ENCODE measurements at regions not wholly inside any gene's neighbourhood (a gene's known extent, or its start where the extent isn't known, plus 50 kb on each side); places are given as distances from the start of the nearest gene placed in this dataset.

DNA sequence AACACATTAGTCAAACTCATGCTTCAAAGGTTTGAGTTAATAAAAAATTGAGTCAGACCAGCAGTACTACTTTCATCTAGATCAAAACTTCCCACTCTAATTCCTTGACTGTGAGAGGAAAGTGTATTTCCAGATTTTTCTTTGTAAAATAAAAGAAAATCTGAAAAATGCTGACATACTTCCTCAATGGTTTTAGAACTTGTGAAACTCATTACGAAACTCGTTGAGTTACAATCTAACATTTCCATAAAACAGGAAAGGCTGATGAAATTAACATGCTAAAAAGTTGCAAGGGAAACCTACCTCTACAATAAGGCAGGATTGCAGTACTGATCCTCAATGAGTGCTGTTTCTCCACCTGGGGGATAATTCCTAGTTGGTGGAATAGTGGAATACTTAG is 217.8 kb upstream of the HCCS start:
- DNase-seq (no peak), ATAC-seq (no peak)
- H3K9me3 Mint-ChIP-seq = no peaks in the 10 kb centered on the region
- H3K4me3 Mint-ChIP-seq = no peak overlapping the region
- H3K27me3 Mint-ChIP-seq = no peaks in the 10 kb centered on the region
- H3K27ac Mint-ChIP-seq = no peak overlapping the region
- H3K4me1 Mint-ChIP-seq = no peaks in the 10 kb centered on the region

DNA sequence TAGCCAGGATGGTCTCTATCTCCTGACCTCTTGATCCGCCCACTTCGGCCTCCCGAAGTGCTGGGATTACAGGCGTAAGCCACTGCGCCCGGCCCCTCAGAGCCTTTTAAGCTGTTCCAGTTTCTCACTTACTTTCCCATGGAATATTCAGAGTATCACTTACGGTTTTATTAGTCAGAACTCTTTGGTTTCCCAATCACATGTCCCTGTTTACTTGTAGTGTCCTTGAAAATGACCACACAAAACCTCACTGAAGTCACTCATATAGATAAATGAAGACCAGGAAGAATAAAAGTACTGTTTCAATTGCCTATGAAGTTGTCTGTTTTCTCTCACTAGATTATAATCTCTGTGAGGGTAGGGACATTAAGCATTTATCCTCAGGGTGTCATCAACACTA is 217.2 kb upstream of the HCCS start:
- Mint-ChIP-seq H3K4me1 (no peaks in the 10 kb centered on the region), H3K9me3 (no peaks in the 10 kb centered on the region), H3K27me3 (no peaks in the 10 kb centered on the region), H3K4me3 (no peak overlapping the region), H3K27ac (no peak overlapping the region)
- no peak for ATAC-seq
- no peak for DNase-seq

DNA sequence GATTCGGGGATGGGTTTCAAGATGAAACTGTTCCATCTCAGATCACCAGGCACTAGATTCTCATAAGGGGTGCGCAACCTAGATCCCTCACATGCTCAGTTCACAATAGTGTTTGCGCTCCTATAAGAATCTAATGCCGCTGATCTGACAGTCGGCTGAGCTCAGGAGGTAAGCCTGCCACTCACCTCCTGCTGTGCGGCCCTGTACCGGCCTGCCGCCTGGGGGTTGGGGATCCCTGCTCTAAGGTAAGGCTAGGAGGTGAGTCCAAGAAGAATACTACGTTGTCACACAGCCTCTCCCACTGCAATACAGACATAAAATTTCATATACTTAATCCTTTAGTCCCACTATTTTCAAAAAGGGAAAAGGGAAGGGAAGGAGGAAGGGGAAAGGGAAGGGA is 213.4 kb upstream of the HCCS start:
- no peak overlapping the region for H3K4me3 Mint-ChIP-seq
- no peak overlapping the region for H3K27ac Mint-ChIP-seq
- DNase-seq = no peak
- H3K4me1 Mint-ChIP-seq = no peaks in the 10 kb centered on the region
- no peaks in the 10 kb centered on the region for H3K9me3 Mint-ChIP-seq
- H3K27me3 Mint-ChIP-seq = no peaks in the 10 kb centered on the region
- no peak for ATAC-seq

DNA sequence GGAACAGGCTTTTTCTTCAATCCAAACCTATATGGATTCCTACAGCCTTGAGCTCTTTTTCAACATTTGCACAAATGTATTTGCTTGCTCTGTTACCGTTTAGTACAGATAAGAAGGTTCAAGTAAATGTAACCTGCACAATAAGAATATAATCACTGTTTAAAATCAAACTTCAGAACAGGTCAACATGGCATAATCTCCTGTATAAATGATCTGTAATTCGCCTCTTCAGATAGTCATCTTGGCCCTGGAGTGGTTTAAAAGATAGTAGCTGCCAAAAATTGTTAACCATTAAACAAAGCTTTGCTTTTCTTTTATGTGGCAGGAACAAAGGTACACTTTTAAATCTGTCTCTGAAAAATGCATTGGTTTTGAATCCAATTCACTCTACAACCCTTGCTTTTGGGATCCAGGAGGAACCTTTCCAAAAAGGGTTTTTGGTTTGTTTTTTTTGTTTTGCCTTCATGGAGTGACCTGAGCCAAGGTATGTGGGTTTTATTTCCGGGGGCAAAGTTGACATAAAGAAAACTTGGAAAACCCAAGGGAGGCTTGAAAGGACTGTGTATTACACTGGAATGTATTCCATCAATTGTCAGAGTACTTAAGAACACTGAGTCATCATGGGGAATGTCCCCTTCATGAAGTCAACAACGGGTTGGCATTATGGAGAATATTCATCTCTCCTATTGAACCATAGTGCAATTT is 210.4 kb upstream of the HCCS start:
- Mint-ChIP-seq H3K9me3 (peaks cover 0 to 8% of the 10 kb centered on the region in 2 donors), H3K4me1 (no peaks in the 10 kb centered on the region), H3K27me3 (no peaks in the 10 kb centered on the region), H3K4me3 (no peak overlapping the region), H3K27ac (no peak overlapping the region)
- DNase-seq = no peak
- ATAC-seq = no peak

DNA sequence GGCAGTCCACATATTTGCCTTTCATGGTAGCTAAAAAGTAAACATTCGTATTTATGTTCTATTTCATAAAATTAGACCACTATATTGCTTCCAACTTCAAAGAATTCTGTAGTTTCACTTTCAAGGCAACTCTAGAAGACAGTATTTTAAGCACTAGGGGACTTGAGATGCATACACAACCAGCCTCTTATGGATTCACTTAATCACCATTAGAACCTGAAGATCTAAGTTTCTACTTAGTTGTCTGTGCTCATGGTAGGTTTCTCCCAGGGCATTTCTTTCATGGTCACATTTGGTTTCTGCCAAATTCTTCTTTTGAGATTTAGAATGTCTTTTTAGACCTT is 209.9 kb upstream of the HCCS start:
- Mint-ChIP-seq H3K4me3 (no peak overlapping the region), H3K4me1 (no peaks in the 10 kb centered on the region), H3K27me3 (no peaks in the 10 kb centered on the region), H3K9me3 (peaks cover 0 to 8% of the 10 kb centered on the region in 2 donors), H3K27ac (no peak overlapping the region)
- DNase-seq (no peak), ATAC-seq (no peak)

DNA sequence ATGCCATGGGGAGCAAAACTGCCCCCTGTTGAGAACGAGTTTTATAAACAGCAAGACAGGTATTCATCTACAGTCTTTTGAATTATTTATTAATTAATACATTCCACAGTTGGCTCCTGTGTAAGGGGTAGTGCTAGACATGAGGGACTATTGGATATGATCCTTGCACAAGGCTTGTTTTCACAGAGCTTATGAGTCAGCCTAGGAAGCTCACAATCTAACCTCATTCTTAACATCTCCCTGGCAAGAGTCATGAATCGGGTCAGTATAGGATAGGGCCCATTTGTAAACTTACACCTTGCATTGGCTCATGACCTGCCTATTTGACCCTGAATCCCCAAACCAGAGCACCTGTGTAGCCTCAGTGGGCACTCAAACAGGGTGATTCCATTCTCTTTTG is 209.1 kb upstream of the HCCS start:
- ATAC-seq (no peak), DNase-seq (no peak)
- Mint-ChIP-seq H3K27me3 (no peaks in the 10 kb centered on the region), H3K9me3 (peaks cover 0 to 8% of the 10 kb centered on the region in 2 donors), H3K4me3 (no peak overlapping the region), H3K27ac (no peak overlapping the region), H3K4me1 (no peaks in the 10 kb centered on the region)

DNA sequence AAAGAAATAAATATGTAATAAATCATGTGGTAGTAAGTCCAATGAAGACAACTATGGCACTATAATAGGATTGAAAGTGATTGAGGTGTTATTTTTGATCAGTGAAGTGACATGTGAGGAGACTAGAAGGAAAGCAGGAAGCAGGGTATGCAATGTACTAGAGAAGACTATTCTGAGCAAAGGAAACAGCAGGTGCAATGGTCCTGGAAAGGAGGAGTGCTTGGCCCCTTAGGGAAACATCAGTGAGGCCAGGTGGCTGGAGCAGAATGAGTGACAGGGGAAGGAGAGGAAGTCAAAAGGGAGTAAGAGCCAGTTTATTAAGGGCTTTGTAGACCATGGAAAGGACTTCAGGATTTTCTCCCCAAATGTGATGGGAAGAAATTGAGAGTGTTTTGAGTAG is 207.6 kb upstream of the HCCS start:
- no peak for DNase-seq
- Mint-ChIP-seq H3K4me1 (no peaks in the 10 kb centered on the region), H3K4me3 (no peak overlapping the region), H3K27ac (no peak overlapping the region), H3K27me3 (no peaks in the 10 kb centered on the region), H3K9me3 (peaks cover 0 to 8% of the 10 kb centered on the region in 2 donors)
- ATAC-seq = no peak

DNA sequence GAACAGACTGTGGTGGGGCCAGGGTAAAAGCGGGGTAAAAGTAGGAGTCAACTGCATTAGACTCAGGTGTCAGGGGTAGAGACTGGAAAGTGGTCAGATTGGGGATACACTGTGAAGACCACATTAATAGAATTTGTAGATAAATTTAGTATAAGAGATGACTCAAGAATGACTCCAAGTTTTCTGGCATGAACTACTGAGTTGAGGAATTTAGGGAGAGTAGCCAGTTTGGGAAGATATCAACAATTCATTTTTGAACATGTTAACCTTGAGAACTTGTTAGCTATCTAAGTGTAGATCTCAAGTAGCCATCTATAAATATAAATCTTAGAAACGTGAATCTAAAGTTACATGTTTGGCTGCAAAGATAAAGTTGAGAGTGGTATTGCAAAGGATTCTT is 206.9 kb upstream of the HCCS start:
- H3K27me3 Mint-ChIP-seq = no peaks in the 10 kb centered on the region

DNA sequence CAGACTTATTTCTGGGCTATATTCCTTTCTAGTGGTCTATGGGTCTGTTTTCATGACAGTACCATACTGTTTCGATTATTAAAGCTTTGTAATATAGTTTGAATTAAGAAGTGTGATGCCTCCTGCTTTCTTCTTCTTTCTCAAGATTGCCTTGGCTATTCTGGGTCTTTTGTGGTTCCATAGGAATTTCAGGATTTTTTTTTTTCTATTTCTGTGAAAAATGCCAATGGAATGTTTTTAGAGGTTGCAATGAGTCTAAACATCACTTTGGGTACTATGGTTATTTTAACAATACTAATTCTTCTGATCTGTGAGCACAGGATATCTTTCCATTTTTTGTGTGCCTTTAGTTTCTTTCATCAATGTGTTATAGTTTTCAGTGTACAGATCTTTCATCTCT is 204.3 kb upstream of the HCCS start:
- ATAC-seq (no peak), DNase-seq (no peak)
- Mint-ChIP-seq H3K4me1 (no peaks in the 10 kb centered on the region), H3K4me3 (no peak overlapping the region), H3K27ac (no peak overlapping the region), H3K27me3 (no peaks in the 10 kb centered on the region), H3K9me3 (peaks cover 0 to 8% of the 10 kb centered on the region in 2 donors)

More for the DNA sequence above, 206.9 kb upstream of the HCCS start:
- ATAC-seq (no peak), DNase-seq (no peak)
- H3K9me3 Mint-ChIP-seq = peaks cover 0 to 8% of the 10 kb centered on the region in 2 donors
- H3K4me1 Mint-ChIP-seq = no peaks in the 10 kb centered on the region
- no peak overlapping the region for H3K4me3 Mint-ChIP-seq
- H3K27ac Mint-ChIP-seq = no peak overlapping the region

DNA sequence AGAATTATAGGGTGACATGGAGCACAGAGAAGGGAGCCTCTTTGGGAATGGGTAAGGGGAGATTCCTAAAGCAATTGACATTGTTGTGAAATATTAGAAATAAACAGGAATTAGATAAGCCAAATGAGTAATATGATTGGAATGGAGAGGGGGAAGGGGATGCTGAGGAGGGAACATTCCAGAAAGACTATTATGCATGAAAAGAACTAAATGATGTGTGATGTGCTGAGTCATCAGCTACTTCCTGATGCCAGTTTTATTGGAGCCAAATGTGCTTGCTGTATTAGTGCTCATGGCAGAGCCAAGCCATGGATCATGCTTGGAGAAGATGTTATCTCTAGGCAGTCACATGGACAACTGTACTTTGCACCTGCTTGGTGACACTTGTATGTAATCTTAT is 189.0 kb upstream of the HCCS start:
- Mint-ChIP-seq H3K9me3 (peaks cover 0 to 6% of the 10 kb centered on the region in 2 donors), H3K27ac (no peak overlapping the region), H3K27me3 (no peaks in the 10 kb centered on the region), H3K4me1 (no peaks in the 10 kb centered on the region), H3K4me3 (no peak overlapping the region)
- ATAC-seq (no peak), DNase-seq (no peak)

DNA sequence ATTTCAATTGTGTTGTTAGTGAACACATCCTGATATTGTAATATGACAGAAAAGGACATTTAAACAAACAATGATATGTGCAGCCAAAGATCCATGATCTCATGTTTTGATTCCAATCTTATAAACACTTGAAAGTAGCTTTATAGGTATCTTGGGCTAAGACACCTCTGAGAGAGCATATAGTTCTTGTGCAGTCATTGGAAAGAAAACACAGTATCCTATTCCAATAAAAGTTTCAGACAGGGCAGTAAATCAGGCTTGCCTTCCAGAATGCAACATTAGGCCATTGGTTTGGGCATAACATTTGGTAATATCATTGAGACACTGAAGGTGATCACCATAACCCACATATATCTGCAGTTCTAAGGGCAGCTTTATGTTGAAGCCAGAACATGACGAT is 188.3 kb upstream of the HCCS start:
- H3K27me3 Mint-ChIP-seq = no peaks in the 10 kb centered on the region
- H3K9me3 Mint-ChIP-seq = peaks cover 0 to 5% of the 10 kb centered on the region in 2 donors
- ATAC-seq (no peak), DNase-seq (no peak)
- no peak overlapping the region for H3K27ac Mint-ChIP-seq
- H3K4me3 Mint-ChIP-seq = no peak overlapping the region
- no peaks in the 10 kb centered on the region for H3K4me1 Mint-ChIP-seq

DNA sequence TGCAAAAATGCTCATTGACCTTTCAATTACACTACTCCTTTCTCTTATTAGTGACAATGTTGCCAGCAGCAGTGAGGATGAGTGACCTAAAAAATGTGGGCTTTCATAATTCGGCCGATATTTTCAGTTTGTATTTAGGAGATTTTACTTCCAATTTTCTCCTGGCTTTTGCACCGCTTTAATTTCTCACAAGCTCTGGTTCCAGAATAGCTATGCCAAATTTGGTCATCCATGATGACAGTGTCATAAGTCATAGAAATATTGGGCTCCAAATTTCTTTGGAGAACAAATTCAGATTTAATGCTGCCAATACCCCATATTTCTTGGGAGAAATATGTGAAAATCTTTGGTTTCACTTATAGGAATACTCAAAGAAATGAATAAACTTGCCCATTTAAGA is 187.7 kb upstream of the HCCS start:
- Mint-ChIP-seq H3K4me3 (no peak overlapping the region), H3K27ac (no peak overlapping the region), H3K4me1 (no peaks in the 10 kb centered on the region), H3K27me3 (no peaks in the 10 kb centered on the region), H3K9me3 (peaks cover 0 to 5% of the 10 kb centered on the region in 2 donors)
- DNase-seq (no peak), ATAC-seq (no peak)

DNA sequence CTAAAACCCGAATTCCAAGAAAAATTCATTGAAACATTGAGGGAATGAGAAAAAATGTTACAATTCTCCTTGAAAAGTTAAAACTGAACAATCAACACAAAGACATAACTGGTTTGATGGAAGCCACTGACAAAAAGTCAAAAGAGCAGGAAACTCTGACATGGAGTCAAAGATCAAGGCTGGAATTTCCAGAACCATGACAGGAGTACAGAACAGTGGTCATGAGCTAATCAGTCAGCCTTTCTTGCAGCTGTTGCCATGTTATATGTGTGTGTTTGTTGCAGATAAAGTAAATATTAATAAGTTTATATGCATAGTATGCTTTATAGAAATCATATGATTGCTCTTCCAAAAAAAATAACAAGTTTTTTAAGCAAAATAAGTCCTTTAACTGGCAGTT is 184.7 kb upstream of the HCCS start:
- Mint-ChIP-seq H3K4me1 (no peaks in the 10 kb centered on the region), H3K27ac (no peak overlapping the region), H3K9me3 (peaks cover 0 to 4% of the 10 kb centered on the region in 2 donors), H3K27me3 (no peaks in the 10 kb centered on the region), H3K4me3 (no peak overlapping the region)
- no peak for ATAC-seq
- no peak for DNase-seq

DNA sequence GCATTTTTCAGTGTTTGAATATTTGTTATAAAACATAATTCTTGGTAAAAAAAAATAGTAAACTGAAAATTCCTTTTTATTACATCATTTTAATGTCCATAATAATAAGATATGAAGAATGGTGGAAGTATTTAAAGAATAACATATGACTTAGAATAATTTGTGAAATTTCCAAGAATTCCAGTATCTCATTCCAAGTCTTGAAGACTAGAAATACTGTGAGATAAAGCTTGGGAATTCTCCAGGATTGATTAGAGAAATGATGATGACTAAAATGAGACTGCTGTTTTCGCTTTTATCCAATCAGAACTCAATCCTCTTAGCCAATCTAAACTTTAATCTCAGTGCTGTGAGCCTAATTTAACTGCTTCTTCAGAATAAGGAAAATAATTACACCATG is 184.2 kb upstream of the HCCS start:
- H3K27me3 Mint-ChIP-seq = no peaks in the 10 kb centered on the region
- no peak for ATAC-seq
- no peak for DNase-seq
- H3K27ac Mint-ChIP-seq = no peak overlapping the region
- no peak overlapping the region for H3K4me3 Mint-ChIP-seq
- H3K9me3 Mint-ChIP-seq = peaks cover 0 to 4% of the 10 kb centered on the region in 2 donors
- H3K4me1 Mint-ChIP-seq = no peaks in the 10 kb centered on the region

DNA sequence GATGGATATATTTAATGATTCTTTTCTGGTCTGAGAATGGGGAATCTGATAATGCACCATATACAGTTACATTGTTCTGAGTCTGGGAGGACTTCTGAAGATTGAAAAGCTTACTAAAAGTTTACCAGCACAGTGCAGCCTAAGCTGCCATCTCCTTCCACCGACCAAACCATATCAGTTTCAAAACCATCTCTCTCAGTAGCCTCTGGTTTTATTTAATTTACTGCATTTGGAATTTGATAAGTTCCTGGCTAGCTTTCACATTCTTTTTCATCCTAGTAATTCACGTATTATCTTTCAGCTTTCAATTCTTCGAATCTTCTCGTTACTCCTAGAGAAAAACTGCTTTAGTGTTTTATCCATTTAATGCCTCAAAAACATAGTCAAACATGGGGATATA is 181.4 kb upstream of the HCCS start:
- H3K4me3 Mint-ChIP-seq = no peak overlapping the region
- DNase-seq = no peak
- peaks cover 0 to 9% of the 10 kb centered on the region in 2 donors for H3K9me3 Mint-ChIP-seq
- no peak for ATAC-seq
- H3K27ac Mint-ChIP-seq = no peak overlapping the region
- no peaks in the 10 kb centered on the region for H3K27me3 Mint-ChIP-seq
- H3K4me1 Mint-ChIP-seq = no peaks in the 10 kb centered on the region

DNA sequence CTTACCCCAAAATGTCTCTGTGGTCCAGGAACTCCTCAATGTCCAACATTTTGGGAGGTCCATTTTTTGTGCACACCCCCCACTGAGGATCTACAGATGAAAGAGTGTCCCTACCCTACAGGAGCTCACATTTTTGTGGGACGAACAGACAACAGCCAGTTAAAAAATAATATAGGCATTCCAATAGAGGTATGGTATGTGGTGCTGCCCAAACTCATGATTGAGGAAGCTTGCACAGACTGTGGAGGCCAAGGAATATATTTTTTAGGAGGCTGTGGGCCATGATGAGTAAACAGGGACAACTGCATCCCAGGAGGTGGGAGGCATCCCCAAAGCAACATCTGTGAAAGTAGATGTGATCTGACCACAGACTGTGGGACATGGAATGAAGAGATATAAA is 181.0 kb upstream of the HCCS start:
- H3K9me3 Mint-ChIP-seq = peaks cover 4 to 13% of the 10 kb centered on the region in 2 donors
- no peaks in the 10 kb centered on the region for H3K4me1 Mint-ChIP-seq
- DNase-seq = no peak
- no peaks in the 10 kb centered on the region for H3K27me3 Mint-ChIP-seq
- H3K4me3 Mint-ChIP-seq = no peak overlapping the region
- ATAC-seq = no peak
- no peak overlapping the region for H3K27ac Mint-ChIP-seq

DNA sequence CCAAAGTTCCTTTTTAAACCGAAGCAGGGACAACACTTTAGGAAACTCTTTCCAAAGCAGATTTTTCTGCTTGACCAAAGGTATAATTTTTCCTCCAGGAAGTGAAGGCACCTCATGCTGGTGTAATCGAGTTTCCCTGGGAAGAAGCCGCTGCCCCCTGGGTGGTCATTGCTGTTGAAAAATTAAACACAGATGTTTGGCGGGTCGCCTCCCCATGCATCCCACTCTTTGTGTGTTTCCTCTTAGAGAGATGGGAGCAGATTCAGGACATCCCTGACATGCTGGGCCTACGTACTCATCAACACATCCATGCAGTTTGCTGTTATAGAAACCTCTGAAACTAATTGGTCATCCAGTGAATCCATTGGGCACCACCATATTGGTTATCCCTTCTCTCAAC is 179.2 kb upstream of the HCCS start:
- H3K27ac Mint-ChIP-seq = no peak overlapping the region
- DNase-seq = no peak
- no peaks in the 10 kb centered on the region for H3K27me3 Mint-ChIP-seq
- H3K4me3 Mint-ChIP-seq = no peak overlapping the region
- no peak for ATAC-seq
- no peaks in the 10 kb centered on the region for H3K4me1 Mint-ChIP-seq
- H3K9me3 Mint-ChIP-seq = peaks cover 8 to 14% of the 10 kb centered on the region in 2 donors
